H1 (cell line): ENCODE measurements at regions not wholly inside any gene's neighbourhood (a gene's known extent, or its start where the extent isn't known, plus 50 kb on each side); places are given as distances from the start of the nearest gene placed in this dataset.

Source experiments
- CTCF ChIA-PET: fragments of 300-600 bp; sonication (Branson Sonifier 250); formaldehyde crosslinking; loops from one replicate; lab custom pipeline; 2021; ENCODE audit not compliant: partially characterized antibody; lab: Charles Lee
- POLR2A ChIA-PET: fragments of 300-600 bp; sonication (Branson Sonifier 250); formaldehyde crosslinking; loops from one replicate; lab custom pipeline; 2021; ENCODE audit warnings: inconsistent platforms; ENCODE audit not compliant: partially characterized antibody; lab: Charles Lee
- DNase-seq, 2 experiments: peaks; one replicate each; pipeline versions ENCODE4 v3.0.0 to v3.0.0-alpha.2; 2010 to 2022; ENCODE audit warnings: low spot score in 2 of 2, low read depth in 1 of 2, mixed read lengths in 1 of 2
- FAIRE-seq: peaks from 2 replicates; lab custom pipeline; 2011; peaks lifted over from hg19 to GRCh38; lab: Jason Lieb, UNC
- H2AFZ ChIP-seq: 2 replicates; pipeline ENCODE4 v1.8.1; 2012; ENCODE audit warnings: low read length, inconsistent platforms
- H2AK5ac ChIP-seq: 2 replicates; pipeline ENCODE4 v1.6.1; 2013; ENCODE audit warnings: low read depth, low read length
- H2BK120ac ChIP-seq: replicated peaks from 2 replicates; pipeline ENCODE3; 2013; ENCODE audit warnings: low read depth, low read length, inconsistent platforms
- H2BK12ac ChIP-seq: 2 replicates; pipeline ENCODE4 v1.6.1; 2013; ENCODE audit warnings: low read depth, low read length
- H2BK15ac ChIP-seq: 2 replicates; pipeline ENCODE4 v1.6.1; 2013; ENCODE audit warnings: low read length
- H2BK20ac ChIP-seq: 2 replicates; pipeline ENCODE4 v1.6.1; 2013; ENCODE audit warnings: low read length
- H2BK5ac ChIP-seq: 2 replicates; pipeline ENCODE4 v1.6.1; 2013; ENCODE audit warnings: low read depth, low read length
- H3K14ac ChIP-seq: 2 replicates; pipeline ENCODE4 v1.6.1; 2013; ENCODE audit warnings: inconsistent platforms; ENCODE audit not compliant: insufficient read length
- H3K18ac ChIP-seq: 2 replicates; pipeline ENCODE4 v1.6.1; 2013; ENCODE audit warnings: low read length; ENCODE audit errors: extremely low read depth
- H3K23ac ChIP-seq: 2 replicates; pipeline ENCODE4 v1.6.1; 2013; ENCODE audit warnings: inconsistent platforms; ENCODE audit not compliant: insufficient read length
- H3K23me2 ChIP-seq: 2 replicates; pipeline ENCODE4 v1.6.1; 2013; ENCODE audit warnings: low read depth, low read length
- H3K27ac ChIP-seq: 2 replicates; pipeline ENCODE4 v1.6.1; 2011; ENCODE audit warnings: low read depth, low read length, inconsistent platforms
- H3K27me3 ChIP-seq, 4 experiments: replicated peaks in 1 of 4; 1 replicate in 1 of 4; 2 replicates in 3 of 4; pipeline versions ENCODE4 v1.6.1 to v1.8.1; 2011 to 2013; ENCODE audit warnings: low read length in 3 of 4, mild to moderate bottlenecking in 3 of 4, inconsistent platforms in 2 of 4, mixed read lengths in 2 of 4, moderate library complexity in 1 of 4; ENCODE audit not compliant: control insufficient read depth in 3 of 4, insufficient read depth in 3 of 4; ENCODE audit errors: extremely low read depth in 1 of 4
- H3K36me3 ChIP-seq, 4 experiments: 2 replicates each; pipeline versions ENCODE4 v1.6.1 to v1.8.1; 2011 to 2013; ENCODE audit warnings: mild to moderate bottlenecking in 4 of 4, low read length in 3 of 4, moderate library complexity in 2 of 4, control low read depth in 1 of 4, inconsistent platforms in 1 of 4; ENCODE audit not compliant: insufficient read depth in 4 of 4, control insufficient read depth in 2 of 4
- H3K4ac ChIP-seq: replicated peaks from 2 replicates; pipeline ENCODE3; 2013; ENCODE audit warnings: low read length, low read depth, mixed read lengths, inconsistent platforms; ENCODE audit not compliant: insufficient read length
- H3K4me1 ChIP-seq, 4 experiments: replicated peaks in 1 of 4; 1 replicate in 1 of 4; 2 replicates in 3 of 4; pipeline versions ENCODE4 v1.6.1 to v1.8.1; 2011 to 2013; ENCODE audit warnings: low read length in 3 of 4, inconsistent platforms in 2 of 4, mixed read lengths in 1 of 4; ENCODE audit not compliant: insufficient read depth in 4 of 4, control insufficient read depth in 3 of 4
- H3K4me2 ChIP-seq, 2 experiments: 2 replicates each; pipeline versions ENCODE4 v1.6.1 to v1.8.1; 2011 to 2013; ENCODE audit warnings: low read depth in 2 of 2, low read length in 2 of 2, control low read depth in 1 of 2, inconsistent platforms in 1 of 2, mild to moderate bottlenecking in 1 of 2; ENCODE audit not compliant: insufficient read depth in 1 of 2
- H3K4me3 ChIP-seq, 4 experiments: fragments of 200-600, 300-600 bp in 1 of 4; sonication (generic), shearing (Covaris generic), sonication (Bioruptor Twin) in 1 of 4; 2 replicates each; pipeline versions ENCODE4 v1.5.1 to v1.8.1; 2011 to 2016; ENCODE audit warnings: low read length in 4 of 4, low read depth in 3 of 4, control low read depth in 2 of 4, inconsistent platforms in 2 of 4, mild to moderate bottlenecking in 2 of 4, mixed read lengths in 1 of 4, moderate library complexity in 1 of 4; ENCODE audit not compliant: insufficient read depth in 2 of 4; ENCODE audit errors: extremely low read depth in 1 of 4
- H3K56ac ChIP-seq: replicated peaks from 2 replicates; pipeline ENCODE3; 2013; ENCODE audit warnings: low read depth, mild to moderate bottlenecking, mixed read lengths, low read length, inconsistent platforms; ENCODE audit not compliant: insufficient read length
- H3K79me1 ChIP-seq: 2 replicates; pipeline ENCODE4 v1.6.1; 2013; ENCODE audit warnings: low read depth, low read length, control low read depth
- H3K79me2 ChIP-seq, 2 experiments: 2 replicates each; pipeline versions ENCODE4 v1.6.1 to v1.8.1; 2012 to 2013; ENCODE audit warnings: low read length in 2 of 2, mild to moderate bottlenecking in 2 of 2, inconsistent platforms in 1 of 2; ENCODE audit not compliant: insufficient read depth in 2 of 2, control insufficient read depth in 1 of 2
- H3K9ac ChIP-seq, 4 experiments: replicated peaks in 1 of 4; 1 replicate in 1 of 4; 2 replicates in 3 of 4; pipeline versions ENCODE4 v1.6.1 to v1.8.1; 2011 to 2013; ENCODE audit warnings: low read depth in 3 of 4, low read length in 3 of 4, control low read depth in 2 of 4, mild to moderate bottlenecking in 2 of 4, moderate library complexity in 2 of 4, inconsistent platforms in 1 of 4; ENCODE audit errors: extremely low read depth in 1 of 4
- H3K9me3 ChIP-seq, 2 experiments: 2 replicates each; pipeline versions ENCODE4 v1.6.1 to v1.8.1; 2012 to 2013; ENCODE audit warnings: mild to moderate bottlenecking in 2 of 2, moderate library complexity in 2 of 2, control low read depth in 1 of 2, inconsistent platforms in 1 of 2, low read depth in 1 of 2, low read length in 1 of 2, mixed read lengths in 1 of 2; ENCODE audit not compliant: insufficient read depth in 2 of 2
- H4K20me1 ChIP-seq, 2 experiments: replicated peaks in 1 of 2; 2 replicates each; pipeline versions ENCODE3 to v1.8.1; 2011 to 2013; ENCODE audit warnings: inconsistent platforms in 2 of 2, low read length in 2 of 2, mild to moderate bottlenecking in 1 of 2; ENCODE audit not compliant: insufficient read depth in 2 of 2, control insufficient read depth in 1 of 2
- H4K5ac ChIP-seq: 2 replicates; pipeline ENCODE4 v1.6.1; 2013; ENCODE audit warnings: low read length, low read depth, mixed read lengths, inconsistent platforms; ENCODE audit not compliant: insufficient read length
- H4K8ac ChIP-seq: 2 replicates; pipeline ENCODE4 v1.8.0; 2013; ENCODE audit warnings: mild to moderate bottlenecking, moderate library complexity, low read length, inconsistent platforms; ENCODE audit not compliant: insufficient read depth; ENCODE audit errors: extremely low read depth
- H4K91ac ChIP-seq: replicated peaks from 2 replicates; pipeline ENCODE3; 2013; ENCODE audit warnings: low read length, mixed read lengths, inconsistent platforms; ENCODE audit not compliant: insufficient read length
- CEBPB ChIP-seq: IDR thresholded peaks from 2 replicates; pipeline ENCODE4 v1.6.1; 2012; ENCODE audit warnings: low read depth, low read length
- CTCF ChIP-seq, 3 experiments: IDR thresholded peaks; 1 replicate in 2 of 3; 2 replicates in 1 of 3; pipeline versions ENCODE4 v1.5.1 to v1.6.1; 2011; ENCODE audit warnings: low read length in 3 of 3, mild to moderate bottlenecking in 3 of 3, inconsistent platforms in 2 of 3, low read depth in 1 of 3, moderate library complexity in 1 of 3; ENCODE audit not compliant: insufficient read depth in 1 of 3; ENCODE audit errors: control extremely low read depth in 1 of 3
- GABPA ChIP-seq: IDR thresholded peaks from 2 replicates; pipeline ENCODE4 v1.6.1; 2011; ENCODE audit warnings: mild to moderate bottlenecking, low read length, moderate library complexity, borderline replicate concordance; ENCODE audit not compliant: insufficient read depth
- KDM1A ChIP-seq: fragments of 200-600, 300-600 bp; sonication (generic); IDR thresholded peaks from 2 replicates; pipeline ENCODE4 v1.7.1; 2016; ENCODE audit warnings: mild to moderate bottlenecking, low read length, borderline replicate concordance
- MAFK ChIP-seq: IDR thresholded peaks from 2 replicates; pipeline ENCODE4 v1.6.1; 2012; ENCODE audit warnings: low read depth, mild to moderate bottlenecking, improper control_type of control experiment, low read length
- RAD21 ChIP-seq, 2 experiments: IDR thresholded peaks in 1 of 2; conservative IDR thresholded peaks in 1 of 2; 2 replicates each; pipeline ENCODE4 v1.6.1; 2011; ENCODE audit warnings: low read depth in 2 of 2, low read length in 2 of 2, improper control_type of control experiment in 1 of 2, inconsistent platforms in 1 of 2, mild to moderate bottlenecking in 1 of 2, moderate library complexity in 1 of 2
- SAP30 ChIP-seq: fragments of 300-600 bp; sonication (generic); IDR thresholded peaks from 2 replicates; pipeline ENCODE4 v1.7.1; 2012; ENCODE audit warnings: low read length, moderate library complexity, mild to moderate bottlenecking, inconsistent platforms; ENCODE audit not compliant: insufficient read depth, insufficient replicate concordance
- SUZ12 ChIP-seq: fragments of 200-600 bp; sonication (generic); IDR thresholded peaks from 2 replicates; pipeline ENCODE4 v1.6.1; 2012; ENCODE audit warnings: mild to moderate bottlenecking, inconsistent platforms, low read length, moderate library complexity, mixed read lengths
- TEAD4 ChIP-seq: IDR thresholded peaks from 2 replicates; pipeline ENCODE4 v1.6.1; 2012; ENCODE audit warnings: low read depth, low read length, inconsistent platforms, mixed read lengths
- ZNF274 ChIP-seq: IDR thresholded peaks from 2 replicates; pipeline ENCODE4 v1.7.0; 2012; ENCODE audit warnings: low read length, borderline replicate concordance; ENCODE audit errors: extremely low read depth
- WGBS, 2 experiments: shearing (Covaris generic) in 1 of 2; methylation state at CpG; one replicate each; pipeline versions ENCODE4 v1.1.6 to v1.1.7; 2013 to 2015; ENCODE audit warnings: low lambda C conversion rate in 2 of 2, mixed read lengths in 2 of 2, inconsistent platforms in 1 of 2, low coverage in 1 of 2, missing lambda C conversion rate in 1 of 2; ENCODE audit not compliant: insufficient replicate concordance in 2 of 2, insufficient coverage in 1 of 2, insufficient read length in 1 of 2; ENCODE audit errors: extremely low coverage in 1 of 2, missing lambda C conversion rate in 1 of 2; 5-methylcytosine and 5-hydroxymethylcytosine counted together

GRCh38 chr2:4679391-4679790 lies 976.0 kb downstream of the DCDC2C start:
- Histone ChIP-seq H3K79me2 (no peaks in the 10 kb centered on the region), H4K20me1 (peaks cover 0 to 3% of the 10 kb centered on the region in 2 experiments), H4K91ac (no peak overlapping the region), H4K8ac (no peak overlapping the region), H3K27ac (no peak overlapping the region), H3K18ac (peak overlapping the region; percentile 48; the same call in 1 of the 2 replicates), H3K56ac (no peak overlapping the region), H2AK5ac (peak overlapping the region; percentile 8), H2AFZ (no peak overlapping the region), H3K4me1 (peaks cover 0 to 2% (median 0%) of the 10 kb centered on the region in 4 experiments; a peak in 1 of 7 replicates), H3K9me3 (no peaks in the 10 kb centered on the region; a peak in 1 of 4 replicates), H2BK20ac (0 out of 2 replicates have a peak overlapping the region, but pooled peaks have one; percentile 16), H3K79me1 (no peaks in the 10 kb centered on the region), H3K27me3 (no peaks in the 10 kb centered on the region), H3K9ac (peak overlapping the region in 1 of 4 experiments; percentile 34; a peak in 1 of 7 replicates), H3K23me2 (no peaks in the 10 kb centered on the region), H2BK15ac (peak overlapping the region; percentile 24; the same call in 1 of the 2 replicates), H3K23ac (no peak overlapping the region), H2BK120ac (no peak overlapping the region), H2BK12ac (peak overlapping the region; percentile 52; the same call in 1 of the 2 replicates), H2BK5ac (peak overlapping the region; percentile 35), H3K4me3 (no peak overlapping the region), H3K36me3 (no peaks in the 10 kb centered on the region), H3K4me2 (no peak overlapping the region), H4K5ac (no peak overlapping the region), H3K14ac (no peak overlapping the region), H3K4ac (peak overlapping the region; percentile 81)
- no peak for FAIRE-seq
- CTCF ChIA-PET: no interaction called here
- 94% methylated on average over 5 of the region's 5 CpGs; no CpG with 5 or more reads in 1 of the 2 experiments for WGBS, 2 experiments
- POLR2A ChIA-PET: no interaction called here
- no peak for DNase-seq
- no peak for TF ChIP-seq KDM1A
- no peak for TF ChIP-seq RAD21 (IDR thresholded peaks at IDR 0.05 in 1 of 2, conservative IDR thresholded peaks at IDR 0.05 in 1 of 2; ENCODE audit: low read depth in 2 of 2, low read length in 2 of 2)
- no peak for TF ChIP-seq SAP30
- TF ChIP-seq SUZ12: no peak
- TF ChIP-seq TEAD4: no peak
- no peak for TF ChIP-seq CTCF (IDR thresholded peaks at IDR 0.05; ENCODE audit: control extremely low read depth in 1 of 3, insufficient read depth in 1 of 3, low read depth in 1 of 3, low read length in 3 of 3)
- TF ChIP-seq ZNF274: no peak
- no peak for TF ChIP-seq MAFK
- TF ChIP-seq GABPA: no peak
- TF ChIP-seq CEBPB: no peak
